ENCODE measurements at regions not wholly inside any gene's neighbourhood (a gene's known extent, or its start where the extent isn't known, plus 50 kb on each side); places are given as distances from the start of the nearest gene placed in this dataset.

GRCh38 chr16:8377864-8378263 is 212.4 kb downstream of the TMEM114 start:
- no peaks in the 10 kb centered on the region for H3K9me3 ChIP-seq (ENCODE audit: control insufficient read depth, insufficient read depth, low read depth, low read length)
- H3K27ac ChIP-seq (ENCODE audit: extremely low read depth, low read depth, low read length): no peak overlapping the region
- H3K36me3 ChIP-seq (ENCODE audit: control insufficient read depth in 2 of 2, insufficient read depth in 1 of 2, low read length in 2 of 2): no peaks in the 10 kb centered on the region
- ChIA-PET CTCF (no interaction called here), POLR2A (no interaction called here)
- no peaks in the 10 kb centered on the region for H3K4me1 ChIP-seq (ENCODE audit: control insufficient read depth, insufficient read depth, low read length)
- TF ChIP-seq BCL11B (tag by site-specific recombination; IDR thresholded peaks at IDR 0.05; ENCODE audit: low read depth) (no peak), ZNF362 (tag by site-specific recombination; IDR thresholded peaks at IDR 0.05) (no peak), KLF9 (tag by site-specific recombination; IDR thresholded peaks at IDR 0.05; ENCODE audit: low read depth) (no peak), ZBTB11 (tag by site-specific recombination; conservative IDR thresholded peaks at IDR 0.05; ENCODE audit: low read depth) (no peak), ZNF624 (tag by site-specific recombination; IDR thresholded peaks at IDR 0.05) (no peak), ZNF112 (tag by site-specific recombination; IDR thresholded peaks at IDR 0.05) (no peak), ZNF239 (tag by site-specific recombination; IDR thresholded peaks at IDR 0.05) (no peak), ZNF341 (tag by site-specific recombination; IDR thresholded peaks at IDR 0.05; ENCODE audit: low read depth) (no peak), ZNF211 (tag by site-specific recombination; IDR thresholded peaks at IDR 0.05; ENCODE audit: low read depth) (no peak)
- no peak overlapping the region for H3K4me3 ChIP-seq (ENCODE audit: low read depth, low read length)

GRCh38 chr16:8376858-8377257 is 213.5 kb downstream of the TMEM114 start:
- H3K27ac ChIP-seq (ENCODE audit: extremely low read depth, low read depth, low read length): no peak overlapping the region
- H3K9me3 ChIP-seq (ENCODE audit: control insufficient read depth, insufficient read depth, low read depth, low read length): no peaks in the 10 kb centered on the region
- H3K4me1 ChIP-seq (ENCODE audit: control insufficient read depth, insufficient read depth, low read length): no peaks in the 10 kb centered on the region
- no peak overlapping the region for H3K4me3 ChIP-seq (ENCODE audit: low read depth, low read length)
- H3K36me3 ChIP-seq (ENCODE audit: control insufficient read depth in 2 of 2, insufficient read depth in 1 of 2, low read length in 2 of 2): no peaks in the 10 kb centered on the region
- CTCF ChIA-PET: no interaction called here
- POLR2A ChIA-PET: no interaction called here
- no peak for TF ChIP-seq ZNF280C (tag by site-specific recombination; IDR thresholded peaks at IDR 0.05)
- no peak for TF ChIP-seq TRIM28 (IDR thresholded peaks at IDR 0.05; ENCODE audit: borderline replicate concordance, low read length)
- no peak for TF ChIP-seq ZNF585B (tag by site-specific recombination; IDR thresholded peaks at IDR 0.05)
- no peak for TF ChIP-seq ZBTB7A (tag by site-specific recombination; IDR thresholded peaks at IDR 0.05; ENCODE audit: low read depth)
- no peak for TF ChIP-seq ZNF133 (tag by site-specific recombination; IDR thresholded peaks at IDR 0.05)
- no peak for TF ChIP-seq HOXA7 (CRISPR knock-in tag; IDR thresholded peaks at IDR 0.05; ENCODE audit: borderline replicate concordance)
- no peak for TF ChIP-seq ZNF776 (tag by site-specific recombination; IDR thresholded peaks at IDR 0.05; ENCODE audit: borderline replicate concordance)
- no peak for TF ChIP-seq ZNF518A (tag by site-specific recombination; conservative IDR thresholded peaks at IDR 0.05; ENCODE audit: low read depth)
- no peak for TF ChIP-seq ZNF433 (tag by site-specific recombination; IDR thresholded peaks at IDR 0.05; ENCODE audit: low read depth)
